ENCODE measurements at regions not wholly inside any gene's neighbourhood (a gene's known extent, or its start where the extent isn't known, plus 50 kb on each side); places are given as distances from the start of the nearest gene placed in this dataset.

- H3K4me1 ChIP-seq (ENCODE audit: insufficient read depth, low read length, severe bottlenecking), result no peaks in the 10 kb centered on the region
These were observed 92.9 kb upstream of the FOXP4 start for GRCh38 chr6:41453244-41453643.

DNA sequence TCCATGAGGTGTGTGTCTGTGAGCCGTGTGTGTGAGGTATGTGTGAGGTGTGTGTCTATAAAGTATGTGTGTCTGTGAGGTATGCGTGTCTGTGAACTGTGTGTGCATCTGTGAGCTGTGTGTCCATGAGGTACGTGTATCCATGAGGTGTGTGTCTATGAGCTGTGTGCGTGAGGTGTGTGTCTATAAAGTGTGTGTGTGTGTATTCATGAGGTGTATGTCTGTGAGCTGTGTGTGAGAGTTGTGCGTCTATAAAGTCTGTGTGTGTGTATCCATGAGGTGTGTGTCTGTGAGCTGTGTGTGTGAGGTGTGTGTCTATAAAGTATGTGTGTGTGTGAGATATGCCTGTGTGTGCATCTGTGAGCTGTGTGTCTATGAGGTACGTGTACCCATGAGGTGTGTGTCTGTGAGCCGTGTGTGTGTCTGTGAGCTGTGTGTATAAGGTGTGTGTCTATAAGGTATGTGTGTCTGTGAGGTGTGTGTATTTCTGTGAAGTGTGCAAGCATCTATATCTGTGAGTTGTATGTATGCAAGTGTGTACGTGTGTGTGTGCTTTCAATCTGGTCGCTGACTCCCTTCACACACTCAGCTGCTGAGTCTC lies 91.9 kb upstream of the FOXP4 start:
- Histone ChIP-seq H3K4me1 (ENCODE audit: insufficient read depth, low read length, severe bottlenecking) (no peaks in the 10 kb centered on the region), H4K20me1 (ENCODE audit: insufficient read depth, low read length) (no peaks in the 10 kb centered on the region), H3K79me2 (ENCODE audit: insufficient read depth, low read length) (no peaks in the 10 kb centered on the region), H3K9ac (ENCODE audit: low read length) (no peak overlapping the region), H3K9me3 (ENCODE audit: low read length) (no peaks in the 10 kb centered on the region), H3K4me3 (ENCODE audit: low read depth, low read length, poor library complexity, severe bottlenecking) (no peak overlapping the region), H3K4me2 (ENCODE audit: low read length) (no peak overlapping the region), H3F3A (ENCODE audit: insufficient read depth, low read length) (no peaks in the 10 kb centered on the region), H2AFZ (ENCODE audit: low read length) (no peak overlapping the region), H3K27ac (ENCODE audit: low read depth, low read length, poor library complexity, severe bottlenecking) (no peak overlapping the region), H3K9me2 (ENCODE audit: low read depth, low read length) (no peaks in the 10 kb centered on the region), H3K36me3 (ENCODE audit: insufficient read depth, low read length) (no peaks in the 10 kb centered on the region), H3K27me3 (ENCODE audit: insufficient read depth, low read length) (no peaks in the 10 kb centered on the region)
- TF ChIP-seq EZH2 (IDR thresholded peaks at IDR 0.05; ENCODE audit: borderline replicate concordance, low read length) (no peak), CTCF (IDR thresholded peaks at IDR 0.05; ENCODE audit: low read length) (no peak)

More at GRCh38 chr6:41453244-41453643, 92.9 kb upstream of the FOXP4 start:
- no peaks in the 10 kb centered on the region for H3K9me3 ChIP-seq (ENCODE audit: low read length)
- no peaks in the 10 kb centered on the region for H3K36me3 ChIP-seq (ENCODE audit: insufficient read depth, low read length)
- H3K9ac ChIP-seq (ENCODE audit: low read length), result no peak overlapping the region
- H3K4me3 ChIP-seq (ENCODE audit: low read depth, low read length, poor library complexity, severe bottlenecking), result no peak overlapping the region
- H3F3A ChIP-seq (ENCODE audit: insufficient read depth, low read length), result no peaks in the 10 kb centered on the region
- no peaks in the 10 kb centered on the region for H3K27me3 ChIP-seq (ENCODE audit: insufficient read depth, low read length)
- H3K79me2 ChIP-seq (ENCODE audit: insufficient read depth, low read length), result no peaks in the 10 kb centered on the region
- no peaks in the 10 kb centered on the region for H3K9me2 ChIP-seq (ENCODE audit: low read depth, low read length)
- no peak overlapping the region for H3K27ac ChIP-seq (ENCODE audit: low read depth, low read length, poor library complexity, severe bottlenecking)
- no peak overlapping the region for H2AFZ ChIP-seq (ENCODE audit: low read length)
- TF ChIP-seq EZH2 (IDR thresholded peaks at IDR 0.05; ENCODE audit: borderline replicate concordance, low read length), result no peak
- TF ChIP-seq CTCF (IDR thresholded peaks at IDR 0.05; ENCODE audit: low read length), result no peak
- no peaks in the 10 kb centered on the region for H4K20me1 ChIP-seq (ENCODE audit: insufficient read depth, low read length)
- H3K4me2 ChIP-seq (ENCODE audit: low read length), result no peak overlapping the region

DNA sequence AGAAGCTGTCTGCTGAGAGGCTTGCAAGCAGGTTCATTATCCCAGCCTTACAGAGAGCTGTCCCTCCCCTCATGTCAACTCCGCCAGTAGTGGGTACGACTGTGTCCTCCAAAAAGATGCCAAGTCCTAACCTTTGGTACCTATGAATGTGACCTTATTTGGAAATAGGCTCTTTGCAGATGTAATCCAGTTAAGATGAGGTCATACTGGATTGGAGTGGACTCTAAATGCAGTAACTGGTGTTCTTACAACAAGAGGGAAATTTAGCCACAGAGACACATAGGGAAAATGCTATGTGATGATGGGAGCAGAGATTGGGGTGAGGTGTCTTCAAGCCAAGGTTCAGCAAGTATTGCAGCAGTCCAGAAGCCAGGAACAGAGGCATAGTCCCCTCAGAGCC lies 90.8 kb upstream of the FOXP4 start:
- no peaks in the 10 kb centered on the region for H3K4me1 ChIP-seq (ENCODE audit: insufficient read depth, low read length, severe bottlenecking)
- H3K9me3 ChIP-seq (ENCODE audit: low read length), result no peaks in the 10 kb centered on the region
- no peak overlapping the region for H3K4me3 ChIP-seq (ENCODE audit: low read depth, low read length, poor library complexity, severe bottlenecking)
- no peak overlapping the region for H3K9ac ChIP-seq (ENCODE audit: low read length)
- no peaks in the 10 kb centered on the region for H3K36me3 ChIP-seq (ENCODE audit: insufficient read depth, low read length)
- no peaks in the 10 kb centered on the region for H3K9me2 ChIP-seq (ENCODE audit: low read depth, low read length)
- H4K20me1 ChIP-seq (ENCODE audit: insufficient read depth, low read length), result no peaks in the 10 kb centered on the region
- TF ChIP-seq CTCF (IDR thresholded peaks at IDR 0.05; ENCODE audit: low read length) (no peak), EZH2 (IDR thresholded peaks at IDR 0.05; ENCODE audit: borderline replicate concordance, low read length) (no peak)
- H2AFZ ChIP-seq (ENCODE audit: low read length), result no peak overlapping the region
- no peak overlapping the region for H3K4me2 ChIP-seq (ENCODE audit: low read length)
- H3K27me3 ChIP-seq (ENCODE audit: insufficient read depth, low read length), result no peaks in the 10 kb centered on the region
- H3F3A ChIP-seq (ENCODE audit: insufficient read depth, low read length), result no peaks in the 10 kb centered on the region
- no peak overlapping the region for H3K27ac ChIP-seq (ENCODE audit: low read depth, low read length, poor library complexity, severe bottlenecking)
- H3K79me2 ChIP-seq (ENCODE audit: insufficient read depth, low read length), result no peaks in the 10 kb centered on the region

Measured in OCI-LY1 (cell line).